ENCODE measurements at regions not wholly inside any gene's neighbourhood (a gene's known extent, or its start where the extent isn't known, plus 50 kb on each side); places are given as distances from the start of the nearest gene placed in this dataset.
"Not testable (repeated sequence)": the region's sequence is repeated elsewhere in the genome, so short reads cannot be mapped to it uniquely, and the experiment has no call there.

DNA sequence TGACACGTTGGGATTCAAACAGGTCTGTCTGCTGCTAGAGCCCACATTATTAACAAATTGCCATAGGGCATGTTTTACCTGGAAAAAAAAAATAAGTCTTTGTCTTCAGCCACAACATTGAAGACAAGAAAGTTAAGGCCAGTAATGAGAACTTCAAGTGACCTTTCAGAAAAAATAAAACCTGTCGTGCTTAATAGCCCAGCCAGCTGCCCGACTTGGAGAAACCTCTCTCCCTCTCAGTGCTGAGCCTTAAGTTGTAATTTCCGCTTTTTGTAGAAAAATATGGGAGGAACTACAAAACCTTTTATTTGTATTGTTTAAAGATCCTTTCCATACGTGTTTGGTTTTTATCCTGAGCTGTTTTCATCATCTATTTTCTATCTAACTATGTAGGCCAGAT, 454.3 kb upstream of the SLITRK6 start:
- not testable (repeated sequence) for DNase-seq (ENCODE audit: low read depth, low spot score)

GRCh38 chr13:86255820-86256219, 456.6 kb upstream of the SLITRK6 start:
- not testable (repeated sequence) for DNase-seq (ENCODE audit: low read depth, low spot score)

DNA sequence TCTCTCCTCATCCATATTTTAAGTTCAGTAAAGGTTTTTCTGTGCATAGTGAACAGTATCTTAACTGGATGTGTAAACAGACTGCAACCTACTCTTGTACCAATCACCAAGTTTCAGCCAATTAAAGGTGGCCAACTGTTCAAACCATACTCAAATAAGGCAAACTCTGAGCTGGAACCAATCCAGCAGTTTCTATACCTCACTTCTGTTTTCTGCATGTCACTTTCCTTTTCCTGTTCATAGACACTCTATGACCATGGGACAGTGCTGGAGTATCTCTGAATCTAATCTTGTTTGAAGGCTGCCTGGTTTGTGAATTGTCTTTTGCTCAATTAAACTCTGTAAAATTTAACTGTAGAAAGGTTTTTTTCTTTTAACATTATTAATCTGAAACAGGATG, 470.3 kb upstream of the SLITRK6 start:
- DNase-seq (ENCODE audit: low read depth, low spot score) = no peak

DNA sequence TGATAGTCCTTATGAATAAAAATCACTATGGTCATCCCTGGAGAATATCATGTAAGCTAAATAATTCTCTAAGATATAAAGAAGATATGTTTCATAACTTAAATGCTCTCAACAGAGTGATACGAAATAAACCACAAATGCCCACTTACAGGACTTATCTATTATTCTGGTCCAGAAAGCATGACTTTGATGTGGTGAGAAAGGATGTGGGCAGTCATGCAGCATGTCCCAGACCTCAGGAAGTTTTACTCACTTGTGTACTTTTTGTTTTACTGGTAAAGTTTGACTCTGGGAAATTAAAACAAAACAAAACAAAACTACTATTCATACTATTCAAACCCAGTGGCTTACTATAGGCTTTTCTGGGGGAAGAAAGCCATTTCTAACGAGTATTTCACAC, 483.2 kb upstream of the SLITRK6 start:
- DNase-seq (ENCODE audit: low read depth, low spot score) = no peak

DNA sequence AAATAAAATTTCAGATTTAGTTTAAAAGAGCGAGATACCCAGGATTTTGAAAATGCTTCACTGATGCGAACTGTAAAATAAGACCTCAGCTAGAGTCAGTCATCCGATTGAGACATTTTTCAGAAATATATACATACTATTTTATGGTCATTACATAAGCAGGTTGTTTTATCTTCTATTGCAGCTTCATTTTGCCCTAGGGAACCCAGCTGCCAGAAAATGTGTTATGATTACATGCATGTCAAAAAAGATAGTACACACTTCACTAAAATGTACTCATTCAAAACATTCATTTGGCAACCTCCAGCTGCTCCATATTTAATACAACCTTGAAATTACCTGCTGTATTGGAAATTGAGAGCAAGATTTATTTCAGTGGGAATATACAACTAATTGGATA, 483.8 kb upstream of the SLITRK6 start:
- no peak for DNase-seq (ENCODE audit: low read depth, low spot score)

DNA sequence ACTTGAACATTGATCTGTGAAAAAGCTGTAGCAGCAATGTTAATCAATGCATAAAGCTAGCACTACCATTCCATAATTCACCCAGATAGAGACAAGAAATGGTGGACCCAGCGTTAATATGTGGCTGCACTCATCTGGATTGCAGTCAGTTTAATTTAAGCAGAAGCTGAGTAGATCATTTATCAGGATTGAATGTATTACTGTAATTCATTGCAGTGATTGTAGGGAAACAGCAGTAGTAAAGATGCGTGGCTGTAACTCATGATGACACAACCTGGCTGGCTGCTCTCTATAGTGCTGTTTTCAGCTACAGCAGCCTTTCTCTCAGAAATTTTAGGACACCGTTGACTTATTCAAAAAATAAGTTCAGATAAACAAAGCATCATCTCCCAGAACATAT, 499.5 kb upstream of the SLITRK6 start:
- DNase-seq (ENCODE audit: low read depth, low spot score) = no peak

DNA sequence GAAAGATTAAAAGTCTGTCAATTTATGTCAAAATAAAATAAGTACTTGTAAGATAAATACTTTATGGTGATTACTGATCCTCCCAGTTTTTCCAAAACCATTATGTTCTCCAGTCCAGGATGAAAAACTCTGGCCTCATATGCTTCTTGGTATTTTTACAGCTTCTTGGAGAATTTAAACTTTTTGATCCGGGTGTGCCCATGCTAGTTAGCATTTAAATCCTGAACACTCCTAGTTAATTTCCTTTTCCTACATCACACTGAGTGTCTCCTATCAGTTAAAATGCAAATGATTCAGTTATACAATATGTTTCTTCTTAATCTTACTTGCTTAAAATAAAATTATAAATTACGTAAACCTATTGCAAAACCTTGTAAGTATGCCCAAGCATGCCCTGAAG, 499.9 kb upstream of the SLITRK6 start:
- DNase-seq (ENCODE audit: low read depth, low spot score) = no peak

- DNase-seq (ENCODE audit: low read depth, low spot score) = no peak
These were observed 510.7 kb upstream of the SLITRK6 start for GRCh38 chr13:86309881-86310280.

- no peak for DNase-seq (ENCODE audit: low read depth, low spot score)
These were observed 514.2 kb upstream of the SLITRK6 start for GRCh38 chr13:86313421-86313820.

- DNase-seq (ENCODE audit: low read depth, low spot score) = no peak
These were observed 519.2 kb upstream of the SLITRK6 start for GRCh38 chr13:86318450-86318849.

DNA sequence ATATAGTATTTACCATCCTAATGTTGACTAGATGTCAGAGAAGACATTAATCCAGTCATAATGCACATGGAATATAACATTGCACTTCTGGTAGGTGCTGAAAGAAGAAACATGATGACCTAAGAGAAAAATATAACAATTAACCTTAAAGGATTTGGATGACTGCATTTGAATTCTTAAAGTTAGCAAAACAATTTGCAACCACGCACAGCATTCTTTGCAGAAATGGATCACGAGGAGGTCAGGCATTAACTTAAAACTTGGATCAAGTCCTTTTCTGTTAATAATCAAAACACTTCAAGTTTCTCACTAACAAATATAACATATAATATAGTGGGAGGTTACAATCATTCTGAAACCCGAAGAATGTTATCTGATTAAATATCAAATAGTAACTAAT, 525.0 kb upstream of the SLITRK6 start:
- DNase-seq (ENCODE audit: low read depth, low spot score) = no peak

- no peak for DNase-seq (ENCODE audit: low read depth, low spot score)
These were observed 556.1 kb upstream of the SLITRK6 start for GRCh38 chr13:86355301-86355700.

- DNase-seq (ENCODE audit: low read depth, low spot score) = no peak
These were observed 557.9 kb upstream of the SLITRK6 start for GRCh38 chr13:86357106-86357505.

DNA sequence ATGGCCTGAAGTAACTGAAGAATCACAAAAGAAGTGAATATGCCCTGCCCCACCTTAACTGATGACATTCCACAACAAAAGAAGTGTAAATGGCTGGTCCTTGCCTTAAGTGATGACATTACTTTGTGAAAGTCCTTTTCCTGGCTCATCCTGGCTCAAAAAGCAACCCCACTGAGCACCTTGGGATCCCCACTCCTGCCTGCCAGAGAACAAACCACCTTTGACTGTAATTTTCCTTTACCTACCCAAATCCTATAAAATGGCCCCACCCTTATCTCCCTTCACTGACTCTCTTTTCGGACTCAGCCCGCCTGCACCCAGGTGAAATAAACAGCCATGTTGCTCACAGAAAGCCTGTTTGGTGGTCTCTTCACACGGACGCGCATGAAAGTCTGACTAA, 564.5 kb upstream of the SLITRK6 start:
- not testable (repeated sequence) for DNase-seq (ENCODE audit: low read depth, low spot score)

DNA sequence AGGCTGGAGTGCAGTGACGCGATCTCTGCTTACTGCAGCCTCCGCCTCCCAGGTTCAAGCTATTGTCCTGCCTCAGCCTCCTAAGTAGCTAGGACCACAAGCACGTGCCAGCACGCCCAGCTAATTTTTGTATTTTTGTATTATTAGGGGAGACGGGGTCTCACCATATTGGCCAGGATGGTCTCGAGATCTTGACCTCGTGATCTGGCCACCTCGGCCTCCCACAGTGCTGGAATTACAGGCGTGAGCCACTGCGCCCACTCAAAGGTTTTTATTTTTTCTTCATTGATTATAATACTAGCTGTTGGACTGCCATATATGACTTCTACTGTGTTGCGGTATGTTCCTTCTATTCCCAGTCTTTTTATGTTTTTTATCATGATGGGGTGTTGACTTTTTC, 569.7 kb upstream of the SLITRK6 start:
- no peak for DNase-seq (ENCODE audit: low read depth, low spot score)

DNA sequence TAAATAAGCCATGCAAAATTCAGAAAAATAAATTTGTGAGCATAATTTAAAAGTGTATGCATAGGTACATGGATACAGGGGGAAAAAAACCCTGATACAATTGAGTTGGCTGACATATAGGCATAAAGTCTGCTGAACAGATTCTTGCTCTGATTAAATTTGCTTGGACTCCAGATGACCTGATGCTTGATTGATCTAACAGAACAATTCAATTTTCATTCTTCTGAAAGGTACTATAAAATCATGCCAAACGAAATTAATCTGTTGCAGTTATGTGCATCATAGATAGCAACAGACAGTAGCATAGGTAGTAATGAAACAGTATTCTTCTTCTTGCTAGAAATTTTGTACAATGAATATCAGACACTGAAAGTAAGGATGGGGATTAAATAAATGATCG, 578.2 kb upstream of the SLITRK6 start:
- DNase-seq (ENCODE audit: low read depth, low spot score) = no peak

DNA sequence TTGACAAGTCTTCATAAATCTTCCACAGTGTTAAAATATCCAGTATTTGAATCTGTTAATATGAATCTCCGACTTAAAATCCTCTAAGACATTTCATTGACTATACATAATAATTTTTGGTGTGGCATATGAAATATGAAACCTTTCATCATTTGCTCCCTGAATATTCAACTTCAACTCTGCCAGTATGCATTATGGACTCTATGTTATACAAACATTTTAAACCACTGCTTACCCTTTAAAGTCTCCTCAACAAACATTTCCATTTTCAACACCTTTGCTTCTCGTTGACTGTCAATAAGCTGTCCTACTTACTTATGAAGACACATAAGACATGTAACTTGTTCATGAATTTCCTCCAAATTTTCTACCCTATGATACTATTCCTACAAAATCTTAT, 579.4 kb upstream of the SLITRK6 start:
- DNase-seq (ENCODE audit: low read depth, low spot score) = no peak

GRCh38 chr13:86383151-86383550, 583.9 kb upstream of the SLITRK6 start:
- no peak for DNase-seq (ENCODE audit: low read depth, low spot score)

DNA sequence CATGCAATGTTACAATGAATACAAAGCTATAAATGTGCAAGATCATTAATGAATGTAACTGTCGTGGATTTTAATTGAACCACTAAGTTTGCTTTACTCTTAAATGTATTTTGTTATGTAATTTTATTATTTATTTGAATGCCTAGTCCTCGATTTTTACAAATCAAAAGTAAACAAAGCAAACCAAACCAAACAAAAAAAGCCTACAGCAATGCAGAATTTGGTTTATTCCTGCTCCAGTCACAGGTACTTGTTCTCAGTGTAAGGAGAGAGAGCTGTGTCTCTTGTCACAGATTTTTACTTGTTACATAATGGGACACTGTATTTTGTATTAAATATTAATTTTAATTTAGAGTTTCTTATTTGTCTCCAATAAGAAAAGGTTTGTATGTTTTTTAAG, 584.3 kb upstream of the SLITRK6 start:
- no peak for DNase-seq (ENCODE audit: low read depth, low spot score)

GRCh38 chr13:86397635-86398034, 598.4 kb upstream of the SLITRK6 start:
- DNase-seq (ENCODE audit: low read depth, low spot score) = no peak

DNA sequence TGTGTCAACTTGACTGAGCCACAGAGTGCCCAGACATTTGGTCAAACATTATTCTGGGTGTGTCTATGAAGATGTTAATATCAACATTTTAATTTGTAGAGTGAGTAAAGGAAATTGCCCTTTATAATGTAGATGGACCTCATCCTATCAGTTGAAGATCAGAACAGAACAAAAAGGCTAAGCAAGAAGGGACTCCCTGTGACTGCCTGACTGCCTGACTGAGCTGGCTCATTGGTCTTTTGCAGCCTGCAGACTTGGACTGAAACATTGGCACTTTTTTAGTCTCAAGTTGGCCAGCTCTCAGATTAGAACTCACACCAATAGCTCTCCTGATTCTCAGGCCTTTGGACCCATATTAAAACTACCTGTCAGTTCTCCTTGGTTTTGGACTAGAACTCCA, 600.4 kb upstream of the SLITRK6 start:
- no peak for DNase-seq (ENCODE audit: low read depth, low spot score)

DNA sequence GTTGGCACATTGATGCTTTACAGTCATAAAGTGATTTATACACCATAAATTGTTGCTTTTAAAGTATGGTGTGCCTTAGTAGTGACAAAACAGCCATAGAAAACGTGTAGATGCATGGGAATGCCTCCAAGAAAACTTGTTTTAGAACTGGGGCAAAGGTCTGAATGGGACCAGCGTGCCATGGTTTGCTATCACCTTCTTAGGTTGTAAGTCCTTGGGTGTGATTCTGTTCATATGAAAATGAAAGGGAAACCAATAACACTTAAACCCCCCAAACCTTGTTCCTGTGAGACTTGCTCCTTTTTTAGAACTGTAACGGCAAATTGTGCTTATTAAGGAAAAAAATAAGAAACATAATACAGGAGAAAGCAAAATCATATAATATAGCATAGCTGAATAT, 603.3 kb upstream of the SLITRK6 start:
- DNase-seq (ENCODE audit: low read depth, low spot score) = no peak

DNA sequence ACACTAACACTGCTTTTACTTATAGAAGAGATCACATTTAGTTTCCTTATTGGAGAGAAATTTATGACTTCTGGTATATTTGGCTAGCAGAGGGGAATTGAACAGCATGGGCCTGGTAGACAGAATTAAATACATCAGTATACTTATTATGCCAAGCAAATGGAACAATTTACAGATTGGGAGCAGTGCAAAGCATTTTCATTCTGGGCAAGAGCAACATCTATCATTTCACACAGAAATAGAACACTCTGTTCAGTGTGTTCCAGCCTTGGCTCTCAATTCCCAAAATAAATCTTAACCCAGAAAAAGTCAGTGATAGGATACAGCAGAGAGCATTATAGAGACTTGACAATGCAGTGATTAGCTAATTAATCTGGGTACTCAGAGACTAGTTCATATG, 604.0 kb upstream of the SLITRK6 start:
- no peak for DNase-seq (ENCODE audit: low read depth, low spot score)

- DNase-seq (ENCODE audit: low read depth, low spot score) = no peak
These were observed 610.4 kb upstream of the SLITRK6 start for GRCh38 chr13:86409466-86410241.

Data from brain pericyte (primary cell).